ENCODE measurements at regions not wholly inside any gene's neighbourhood (a gene's known extent, or its start where the extent isn't known, plus 50 kb on each side); places are given as distances from the start of the nearest gene placed in this dataset.
A peak's percentile ranks its signal among the peaks of the same experiment; 100 is the strongest.

DNA sequence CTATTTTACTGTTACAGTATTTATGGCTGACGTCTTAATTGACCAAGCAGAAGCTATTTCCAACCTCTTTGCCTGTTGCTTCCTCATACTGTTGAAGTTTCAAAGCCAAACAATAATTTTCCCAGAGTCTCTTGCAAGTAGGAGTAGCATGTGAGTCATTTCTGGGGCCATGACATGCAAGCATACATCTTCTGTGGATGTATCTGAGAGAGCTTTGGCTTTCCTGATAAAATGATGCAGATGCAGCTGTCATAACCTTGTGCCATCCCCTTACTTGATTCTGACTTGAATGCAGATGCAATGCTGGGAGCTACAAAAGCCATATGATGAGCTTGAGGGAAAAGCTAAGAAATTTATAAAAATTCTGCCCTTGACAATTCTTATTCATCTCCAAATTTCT, 243.1 kb upstream of the TENM4 start:
- DNase-seq (ENCODE audit: low read depth) = no peak

GRCh38 chr11:79678780-79679452, 238.1 kb upstream of the TENM4 start:
- DNase-seq (ENCODE audit: low read depth) = no peak

- DNase-seq (ENCODE audit: low read depth) = no peak
These were observed 235.6 kb upstream of the TENM4 start for GRCh38 chr11:79676396-79676795.

GRCh38 chr11:79675081-79675480, 234.3 kb upstream of the TENM4 start:
- DNase-seq (ENCODE audit: low read depth) = no peak

DNA sequence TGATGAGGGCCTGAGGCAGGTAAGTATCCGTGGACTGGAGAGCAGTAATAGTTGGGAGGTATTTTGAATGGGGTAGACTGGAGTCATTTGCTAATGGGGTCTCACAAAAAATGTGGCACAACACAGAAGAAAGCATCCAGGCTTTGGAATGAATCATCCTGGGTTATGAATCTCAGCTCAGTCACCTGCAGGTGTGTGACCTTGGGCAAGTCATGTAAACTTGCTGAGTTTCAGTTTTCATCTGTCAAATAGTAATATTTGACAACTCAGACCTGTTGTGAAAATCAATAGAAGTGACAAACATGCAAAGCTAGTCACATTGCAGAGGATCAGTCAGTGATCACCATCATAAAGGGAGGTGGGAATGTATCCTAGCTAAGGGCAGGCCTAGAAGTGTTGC, 232.0 kb upstream of the TENM4 start:
- DNase-seq (ENCODE audit: low read depth) = no peak

DNA sequence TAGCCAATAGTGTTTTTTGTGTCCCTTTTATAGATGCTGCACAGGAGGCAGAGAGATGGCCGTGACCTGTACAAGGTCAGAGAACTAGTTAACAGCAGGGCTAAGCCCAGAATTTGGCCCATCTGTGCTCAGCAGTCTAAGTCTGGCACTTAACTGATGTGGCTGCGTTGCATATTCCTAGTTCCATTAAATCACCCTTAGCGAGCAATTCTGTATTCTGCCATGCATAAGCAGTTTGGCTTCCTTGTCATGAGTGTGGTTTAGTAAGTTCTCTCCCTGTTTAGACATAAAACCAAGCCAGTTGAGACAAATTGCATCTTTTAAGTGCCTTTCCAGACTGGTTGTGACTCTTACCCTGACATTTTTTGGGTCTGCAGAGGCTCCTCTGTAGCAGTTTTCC, 230.6 kb upstream of the TENM4 start:
- no peak for DNase-seq (ENCODE audit: low read depth)

DNA sequence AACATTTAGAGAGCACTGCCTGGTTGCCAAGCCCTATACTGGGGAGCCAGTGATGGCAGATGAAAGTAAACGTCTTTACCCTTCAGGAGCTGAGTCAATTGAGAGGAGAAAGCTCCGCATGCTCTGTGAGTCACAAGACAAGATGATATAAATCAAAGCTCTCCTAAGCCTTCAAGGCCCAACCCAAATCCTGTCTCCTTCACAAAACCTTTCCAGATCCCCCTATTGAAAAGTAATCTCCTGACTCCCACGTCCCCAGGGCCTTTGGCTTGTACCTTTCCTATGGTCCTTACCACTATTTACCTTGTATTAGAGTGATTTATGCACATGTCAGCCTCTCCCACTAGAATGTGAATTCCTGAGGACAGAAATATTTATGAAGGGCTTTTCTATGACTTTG, 230.1 kb upstream of the TENM4 start:
- no peak for DNase-seq (ENCODE audit: low read depth)

- no peak for DNase-seq (ENCODE audit: low read depth)
These were observed 227.7 kb upstream of the TENM4 start for GRCh38 chr11:79668575-79668974.

GRCh38 chr11:79667380-79667779, 226.6 kb upstream of the TENM4 start:
- DNase-seq (ENCODE audit: low read depth) = no peak

- DNase-seq (ENCODE audit: low read depth) = no peak
These were observed 222.2 kb upstream of the TENM4 start for GRCh38 chr11:79663017-79663416.

DNA sequence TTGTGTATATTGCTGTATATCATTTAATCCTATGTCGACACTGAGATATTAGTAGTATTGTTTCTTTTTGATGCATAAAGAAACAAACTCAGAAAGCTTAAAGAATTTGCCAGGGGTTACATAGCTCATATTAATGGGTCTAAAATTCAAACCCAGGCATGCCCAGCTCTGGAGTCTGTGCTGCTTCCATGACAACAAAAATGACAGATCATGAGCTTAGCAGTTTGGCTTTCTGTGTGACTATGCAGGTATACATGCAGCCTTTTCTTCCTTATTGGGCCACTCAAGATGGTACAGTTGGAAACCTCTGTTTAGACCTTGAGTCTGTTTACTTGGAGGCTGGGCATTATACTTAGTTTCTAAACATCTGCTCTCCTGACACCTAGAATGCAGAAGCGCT, 220.5 kb upstream of the TENM4 start:
- no peak for DNase-seq (ENCODE audit: low read depth)

- peak; percentile 29 for DNase-seq (ENCODE audit: low read depth)
These were observed 208.1 kb upstream of the TENM4 start for GRCh38 chr11:79648766-79649520.

DNA sequence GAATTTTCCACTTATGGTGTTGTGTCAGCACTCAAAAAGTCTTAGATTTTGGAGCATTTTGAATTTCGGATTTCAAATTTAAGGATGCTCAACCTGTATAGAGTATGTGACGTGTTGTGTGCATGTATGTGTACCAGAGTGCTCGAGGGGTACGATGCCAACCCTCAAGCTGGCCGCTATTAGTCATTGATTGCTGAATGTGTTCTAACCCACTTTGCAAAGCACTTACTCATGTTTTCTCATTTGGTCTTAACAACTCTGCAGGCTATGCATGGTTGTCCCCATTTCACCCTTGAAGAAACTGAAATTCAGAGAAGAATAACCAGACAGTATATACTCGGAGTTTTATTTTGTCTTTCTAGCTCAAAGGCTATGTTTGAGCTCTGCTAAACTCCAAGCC, 196.4 kb upstream of the TENM4 start:
- no peak for DNase-seq (ENCODE audit: low read depth)

- no peak for DNase-seq (ENCODE audit: low read depth)
These were observed 194.1 kb upstream of the TENM4 start for GRCh38 chr11:79634905-79635304.

DNA sequence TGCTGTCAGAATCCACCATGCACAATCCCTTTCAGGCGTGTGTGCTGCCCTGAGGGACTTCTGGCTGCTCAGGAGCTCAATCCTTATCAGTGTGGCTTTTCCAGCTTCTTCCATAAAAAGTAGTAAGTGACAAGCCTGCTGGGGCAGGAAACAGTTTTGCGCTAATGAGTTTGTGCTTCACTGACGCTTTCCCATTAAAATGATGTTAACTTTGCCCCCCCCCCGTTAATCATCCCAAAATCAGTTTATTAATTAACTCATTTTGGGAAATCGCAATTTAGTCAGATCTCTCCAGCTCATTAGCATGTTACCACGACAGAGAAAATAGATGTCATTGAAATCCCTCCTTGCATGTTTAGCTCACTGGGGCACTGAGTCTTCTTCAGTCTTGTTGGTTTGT, 186.5 kb upstream of the TENM4 start:
- DNase-seq (ENCODE audit: low read depth) = no peak

- DNase-seq (ENCODE audit: low read depth) = no peak
These were observed 185.6 kb upstream of the TENM4 start for GRCh38 chr11:79626135-79627075.

- DNase-seq (ENCODE audit: low read depth) = no peak
These were observed 182.5 kb upstream of the TENM4 start for GRCh38 chr11:79623375-79623774.

GRCh38 chr11:79617561-79617960, 176.7 kb upstream of the TENM4 start:
- DNase-seq (ENCODE audit: low read depth) = no peak

- no peak for DNase-seq (ENCODE audit: low read depth)
These were observed 175.6 kb upstream of the TENM4 start for GRCh38 chr11:79616392-79616851.

GRCh38 chr11:79615425-79615824, 174.6 kb upstream of the TENM4 start:
- no peak for DNase-seq (ENCODE audit: low read depth)

- DNase-seq (ENCODE audit: low read depth) = no peak
These were observed 169.8 kb upstream of the TENM4 start for GRCh38 chr11:79610678-79611077.

DNA sequence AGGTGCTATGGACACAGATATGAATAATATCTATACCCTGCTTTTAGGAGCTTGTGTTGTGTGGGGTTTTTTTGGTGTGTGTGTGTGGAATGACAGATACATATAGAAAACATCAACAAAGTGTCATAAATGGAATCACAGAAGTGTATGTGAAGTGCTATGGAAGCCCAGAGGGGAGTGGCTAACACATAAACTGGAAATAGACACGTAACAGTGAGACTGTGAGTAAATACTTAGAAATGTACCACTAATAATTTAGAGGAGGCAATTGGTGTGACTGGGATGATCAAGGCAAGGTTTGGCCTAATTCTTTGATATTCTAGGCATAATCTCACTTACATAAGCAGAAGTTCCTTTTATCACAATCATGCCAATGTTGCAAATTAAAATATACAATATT, 169.3 kb upstream of the TENM4 start:
- DNase-seq (ENCODE audit: low read depth) = no peak
